HG02885 (cell line): ENCODE measurements at regions not wholly inside any gene's neighbourhood (a gene's known extent, or its start where the extent isn't known, plus 50 kb on each side); places are given as distances from the start of the nearest gene placed in this dataset.

Experiments
- ATAC-seq: cut with Tn5 transposase; IDR thresholded peaks from one replicate; pipeline ENCODE4 v1.9.1; 2021; ENCODE audit warnings: mild to moderate bottlenecking; ENCODE audit not compliant: unreplicated experiment, poor library complexity

DNA sequence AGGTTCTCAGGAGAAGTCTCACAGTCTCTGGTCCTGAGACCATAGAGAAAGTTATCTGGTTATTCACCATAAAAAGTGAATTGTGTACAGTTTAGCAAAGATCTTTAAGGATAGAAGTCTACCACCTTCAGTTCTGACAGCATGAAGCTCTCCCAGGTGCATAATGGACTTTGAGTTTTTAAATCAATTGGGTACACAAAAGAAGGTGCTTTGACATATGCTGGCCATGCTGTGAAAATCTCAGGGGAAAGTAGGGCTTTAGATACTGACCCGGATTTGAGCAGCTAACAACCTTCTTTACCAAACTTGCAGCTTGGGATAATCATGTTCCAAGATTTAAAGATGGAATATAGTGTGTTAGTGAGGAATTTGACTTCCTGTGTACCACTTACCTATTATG is 264.2 kb downstream of the ZSWIM6 start:
- no peak for ATAC-seq

DNA sequence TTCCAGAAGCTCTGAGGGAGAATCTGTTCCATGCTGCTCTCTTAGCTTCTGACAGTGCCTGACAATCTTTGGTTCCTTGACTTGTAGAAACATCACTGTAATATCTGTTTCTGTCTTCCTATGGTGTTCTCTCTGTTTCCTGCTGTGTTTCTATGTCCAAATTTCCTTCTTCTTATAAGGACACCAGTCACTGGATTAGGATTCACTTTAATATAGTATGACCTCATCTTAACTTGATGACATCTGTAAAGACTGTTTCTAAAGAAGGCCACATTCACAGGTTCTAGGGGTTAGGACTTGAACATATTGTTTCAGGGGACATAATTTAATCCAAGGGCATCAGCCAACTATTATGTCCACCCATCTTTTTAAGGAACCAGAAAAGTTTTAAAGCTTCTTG is 265.6 kb downstream of the ZSWIM6 start:
- ATAC-seq, result no peak

DNA sequence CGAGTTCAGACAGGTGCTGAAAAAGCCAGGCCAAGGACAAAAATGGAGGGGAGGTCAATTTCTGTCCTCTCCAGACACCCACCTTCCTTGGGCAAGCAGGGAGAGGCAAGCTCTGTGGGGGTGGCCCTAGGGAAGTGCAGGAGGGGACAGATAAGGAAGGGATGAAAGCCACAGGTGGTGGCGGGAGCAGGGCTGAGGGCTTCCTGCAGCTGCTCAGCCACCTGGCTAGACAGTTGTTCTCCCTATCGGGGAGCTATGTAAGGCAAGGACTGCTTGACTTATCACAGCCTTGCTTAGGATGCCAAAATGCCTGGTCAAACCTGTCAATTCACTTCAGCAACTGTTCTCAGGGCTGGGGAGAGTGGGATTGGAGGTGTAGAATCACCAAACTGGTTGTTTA is 266.1 kb downstream of the ZSWIM6 start:
- ATAC-seq, result no peak

DNA sequence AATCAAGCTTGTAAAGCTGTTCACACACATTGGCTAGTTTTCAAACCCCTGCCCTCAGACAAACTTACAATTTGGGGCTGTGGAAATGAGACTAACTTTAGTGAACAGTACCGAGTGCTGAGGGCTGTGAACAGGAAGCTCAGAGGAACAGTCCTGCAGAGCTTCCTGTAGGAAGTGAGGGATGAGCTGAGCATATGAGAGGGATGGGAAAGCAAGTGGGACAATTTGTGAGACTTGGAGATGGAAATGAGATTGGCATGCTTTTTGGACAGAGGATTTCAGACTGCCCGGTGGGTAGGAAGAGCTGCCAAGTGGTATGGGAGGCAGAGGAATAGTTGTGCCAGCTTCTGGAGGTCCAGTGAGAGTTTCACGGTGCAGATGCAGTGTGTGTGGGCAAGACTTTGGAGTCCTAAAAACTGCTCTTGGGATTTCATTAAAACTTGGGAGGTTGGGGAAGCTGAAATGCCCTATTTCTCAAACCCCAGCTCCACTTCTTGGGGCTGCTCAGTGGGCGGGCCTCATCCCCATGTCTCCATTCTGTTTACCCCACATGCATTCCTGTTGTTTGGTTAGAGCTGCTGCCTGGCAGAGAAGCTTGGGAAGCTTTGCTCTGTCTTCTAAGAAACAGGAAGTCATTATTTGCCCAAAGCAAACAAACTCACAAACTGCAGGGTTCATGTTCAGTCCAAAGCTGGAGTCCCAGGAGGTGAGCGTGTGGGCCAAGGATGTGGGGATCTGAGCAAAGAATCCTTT is 267.5 kb downstream of the ZSWIM6 start:
- ATAC-seq, result no peak

DNA sequence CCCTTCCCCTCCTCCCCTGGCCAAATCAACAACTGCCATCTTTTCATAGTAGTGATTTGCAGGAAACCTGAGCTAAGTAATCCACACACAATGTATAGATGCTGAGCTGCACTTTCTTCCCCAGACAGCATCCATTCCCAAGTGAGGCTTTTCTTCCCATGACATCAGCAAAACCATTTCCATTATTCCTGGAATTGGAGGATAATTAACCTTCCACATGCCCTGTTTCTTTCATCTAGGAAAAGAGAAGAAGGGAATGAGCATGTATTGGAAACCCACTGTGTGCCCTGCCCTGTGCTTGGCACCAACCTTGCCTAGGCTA is 268.0 kb downstream of the ZSWIM6 start:
- no peak for ATAC-seq

DNA sequence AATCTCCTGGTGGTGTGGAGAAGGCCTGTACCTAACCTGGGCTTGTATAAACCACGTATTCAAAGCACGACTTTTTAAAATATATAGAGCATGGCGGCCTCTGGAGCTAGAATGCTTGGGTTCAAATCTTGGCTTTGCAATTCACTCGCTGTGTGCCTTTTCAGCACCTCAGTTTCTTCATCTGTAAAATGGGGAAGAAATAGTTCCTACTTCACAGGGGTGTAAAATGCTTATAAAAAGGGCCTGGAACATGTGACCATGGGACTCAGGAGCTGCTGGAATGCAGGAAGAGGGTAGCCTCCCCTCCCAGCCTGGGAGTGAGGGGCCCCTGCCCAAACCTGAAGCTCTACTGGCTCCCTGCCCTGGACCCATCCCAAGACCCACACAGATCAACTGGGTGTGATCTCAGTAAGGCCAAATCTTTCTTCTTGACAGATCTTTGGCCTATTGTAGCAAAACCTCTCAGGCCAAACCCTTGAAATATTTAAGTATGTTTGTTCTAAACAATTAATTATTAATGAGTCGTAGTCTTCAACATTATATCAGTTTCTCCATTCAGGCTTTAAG is 269.0 kb downstream of the ZSWIM6 start:
- no peak for ATAC-seq

DNA sequence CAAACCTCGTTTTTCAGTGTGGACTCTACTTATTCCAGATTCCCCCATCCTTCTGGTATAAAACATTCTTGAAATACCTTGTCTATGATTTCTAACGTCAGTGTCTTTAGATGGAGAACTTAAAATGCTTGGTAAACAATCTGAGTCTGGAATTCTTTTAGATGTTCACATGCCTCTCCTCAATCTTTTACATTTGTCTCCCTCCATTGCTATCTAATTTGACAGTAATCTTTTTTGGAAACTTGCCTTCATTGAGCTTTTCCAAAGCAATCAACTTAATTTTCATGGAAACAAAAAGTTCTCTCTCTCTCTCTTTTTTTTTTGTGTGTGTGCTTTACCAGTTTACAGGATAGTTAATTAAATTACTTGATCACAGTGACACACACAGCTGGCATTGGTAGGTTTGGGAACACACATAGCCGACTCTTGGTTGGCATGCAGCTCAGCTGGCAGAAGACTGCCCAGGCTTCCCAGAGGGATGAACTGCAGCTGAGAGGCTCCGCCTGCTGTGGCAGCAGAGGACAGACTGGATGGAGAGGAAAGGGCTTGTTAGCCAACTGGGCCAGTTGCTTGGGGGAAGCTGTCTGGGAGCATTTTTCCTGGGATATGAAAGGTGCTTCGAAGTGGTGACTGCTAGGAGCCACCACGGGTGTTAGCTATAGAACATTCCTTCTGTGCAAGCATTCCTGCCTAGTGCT is 271.3 kb downstream of the ZSWIM6 start:
- no peak for ATAC-seq

DNA sequence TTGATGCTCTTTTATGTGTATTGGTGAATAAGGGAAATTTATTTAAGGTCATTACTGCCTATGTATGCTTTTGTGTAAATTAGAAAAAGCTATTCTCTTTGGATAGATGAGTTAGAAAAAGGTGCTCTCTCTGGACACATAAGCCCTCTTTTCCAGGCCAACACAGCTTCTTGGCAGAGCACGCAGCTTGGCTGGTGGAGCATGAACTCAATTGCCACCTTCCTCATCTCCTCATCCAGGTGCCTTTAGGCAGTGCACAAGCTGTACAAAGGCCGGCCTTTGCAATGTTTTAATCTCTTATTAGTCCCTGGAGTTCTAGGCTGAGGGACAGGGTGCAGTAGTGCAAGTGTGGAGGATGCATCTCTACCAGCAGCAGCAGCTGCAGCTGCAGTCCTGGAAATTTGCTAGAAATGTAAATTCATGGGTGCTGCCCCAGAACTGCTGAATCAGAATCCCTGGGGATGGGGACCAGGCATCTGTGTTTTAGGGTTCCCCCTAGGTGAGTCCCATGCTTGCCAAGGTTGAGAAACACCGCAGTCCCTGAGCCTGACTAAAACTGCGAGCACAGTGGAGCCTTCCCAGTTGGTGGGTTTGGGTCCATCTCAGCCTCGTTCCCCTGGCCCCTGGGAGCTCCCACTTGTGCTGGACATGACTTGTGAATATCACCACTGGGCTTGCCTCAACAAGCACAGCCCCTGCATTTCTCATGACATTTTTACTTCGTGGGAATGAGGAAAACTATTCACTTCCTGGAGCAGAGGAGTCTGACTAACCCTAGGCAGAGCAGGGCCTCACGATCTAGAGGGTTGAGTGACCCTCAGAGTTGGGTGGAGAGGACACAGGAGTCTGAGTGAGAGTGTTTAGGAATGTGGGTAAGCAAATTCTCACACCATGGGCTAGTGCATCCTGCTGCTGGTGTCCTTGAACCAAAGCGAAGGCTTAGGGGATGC is 272.3 kb downstream of the ZSWIM6 start:
- ATAC-seq, result no peak

DNA sequence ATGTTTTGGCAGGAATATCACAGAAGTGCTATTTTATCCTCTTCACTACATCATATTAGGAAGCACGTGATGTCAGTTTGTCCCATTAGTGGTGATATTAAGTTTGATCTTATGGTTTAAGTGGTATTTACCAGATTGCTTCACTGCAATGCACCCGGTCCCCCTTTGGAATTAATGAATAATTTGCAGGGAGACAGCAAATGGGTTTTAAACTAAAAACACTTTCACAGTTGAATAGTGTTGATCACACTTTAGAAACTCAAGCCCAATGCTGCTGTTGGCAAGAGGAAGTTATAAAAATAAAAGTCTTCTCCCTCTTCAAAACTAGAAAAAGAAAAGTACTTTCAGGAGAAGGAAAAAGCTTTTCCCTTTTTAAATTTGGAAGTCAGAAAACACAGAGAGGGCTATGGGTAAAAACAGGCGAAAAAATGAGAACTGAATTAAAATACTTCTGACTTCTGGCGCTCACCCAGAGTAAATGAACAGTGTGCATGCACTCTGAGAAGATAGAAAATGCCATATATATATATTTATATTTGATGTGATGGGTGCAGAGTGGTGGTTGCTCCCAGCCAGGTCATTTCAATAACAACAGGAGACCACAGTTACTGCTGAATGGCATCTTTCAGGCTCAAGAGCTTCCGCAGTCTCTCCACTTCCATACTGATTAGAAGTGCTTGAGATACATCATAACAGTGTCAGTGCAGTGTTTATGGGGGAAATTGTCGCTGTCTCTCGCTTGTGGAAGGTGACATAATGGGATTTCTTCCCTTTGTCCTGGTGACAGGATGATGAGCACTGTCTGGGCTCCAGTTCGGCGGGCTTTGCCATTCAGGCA is 278.0 kb downstream of the ZSWIM6 start:
- ATAC-seq, result no peak

DNA sequence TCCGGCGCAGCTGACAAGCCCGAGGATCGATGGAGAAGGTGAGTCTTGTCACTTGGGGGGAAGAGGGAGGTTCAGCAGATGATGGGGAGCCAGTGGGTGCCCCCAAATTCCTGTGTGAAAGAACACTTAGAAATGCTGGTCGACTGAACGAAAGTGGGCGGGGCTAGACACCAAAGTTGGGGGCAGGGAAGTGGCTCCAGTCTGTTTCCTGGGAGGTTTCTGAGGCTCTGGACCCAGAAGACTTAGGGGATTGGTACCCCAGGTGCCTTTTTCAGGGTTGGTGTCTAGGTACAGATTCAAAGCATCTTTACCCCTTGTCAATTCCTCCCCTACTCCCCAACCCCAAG is 278.6 kb downstream of the ZSWIM6 start:
- ATAC-seq, result no peak

DNA sequence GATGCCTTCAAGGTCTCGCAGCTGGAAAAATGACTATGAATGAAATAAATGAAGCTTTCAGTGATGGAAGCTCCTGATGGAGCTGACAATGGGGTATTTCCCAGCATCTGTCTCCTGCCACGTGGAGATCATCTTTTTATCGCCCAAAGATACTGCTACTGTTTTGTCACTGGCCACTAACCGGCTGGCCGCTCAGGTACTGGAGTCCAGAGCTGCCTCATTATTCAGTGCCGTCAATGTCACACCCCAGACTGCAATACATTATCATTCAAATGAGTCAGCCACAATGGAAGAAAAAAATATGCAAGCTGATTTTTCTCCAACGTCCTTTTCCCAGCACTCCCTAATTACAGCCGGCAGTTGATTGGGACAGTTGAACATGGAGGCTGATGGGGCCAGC is 280.4 kb downstream of the ZSWIM6 start:
- no peak for ATAC-seq

DNA sequence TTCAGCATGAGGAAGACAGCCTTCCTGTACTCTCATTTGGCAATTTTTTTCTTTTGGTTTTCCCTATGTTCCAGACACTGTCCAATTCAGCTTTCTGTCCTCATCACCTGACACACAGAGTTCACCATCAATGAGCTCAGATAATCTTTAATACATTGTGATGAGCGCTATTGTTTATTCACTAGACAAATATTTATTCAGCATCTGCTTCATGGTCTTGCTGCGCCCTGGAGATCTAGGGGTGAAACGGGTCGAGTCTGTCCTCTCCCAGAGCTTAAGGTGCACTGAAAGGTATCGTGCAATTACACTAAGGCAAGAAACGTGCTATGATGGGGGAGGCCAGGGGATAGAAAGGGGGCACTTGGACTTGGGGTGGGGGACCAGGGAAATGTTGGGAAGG is 281.6 kb downstream of the ZSWIM6 start:
- ATAC-seq, result no peak

DNA sequence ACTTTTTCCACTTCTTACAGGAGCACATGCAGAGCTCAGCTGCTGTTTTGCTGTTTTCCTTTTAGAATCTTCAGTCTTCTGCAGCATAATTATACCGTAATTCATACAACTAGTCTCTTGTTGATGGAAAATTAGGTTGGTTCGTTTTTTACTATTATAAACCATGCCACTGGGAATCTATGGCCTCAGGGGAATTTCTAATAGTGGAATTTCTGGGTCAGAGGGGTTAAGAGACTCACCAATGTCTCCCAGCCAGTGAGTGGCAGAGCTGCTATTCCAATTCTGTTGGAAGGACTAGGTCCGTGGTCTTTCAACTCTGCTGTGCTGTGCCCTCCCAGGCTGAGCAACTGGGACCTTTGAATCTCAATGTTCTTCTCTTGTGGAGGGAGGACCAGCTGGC is 282.5 kb downstream of the ZSWIM6 start:
- ATAC-seq, result no peak

DNA sequence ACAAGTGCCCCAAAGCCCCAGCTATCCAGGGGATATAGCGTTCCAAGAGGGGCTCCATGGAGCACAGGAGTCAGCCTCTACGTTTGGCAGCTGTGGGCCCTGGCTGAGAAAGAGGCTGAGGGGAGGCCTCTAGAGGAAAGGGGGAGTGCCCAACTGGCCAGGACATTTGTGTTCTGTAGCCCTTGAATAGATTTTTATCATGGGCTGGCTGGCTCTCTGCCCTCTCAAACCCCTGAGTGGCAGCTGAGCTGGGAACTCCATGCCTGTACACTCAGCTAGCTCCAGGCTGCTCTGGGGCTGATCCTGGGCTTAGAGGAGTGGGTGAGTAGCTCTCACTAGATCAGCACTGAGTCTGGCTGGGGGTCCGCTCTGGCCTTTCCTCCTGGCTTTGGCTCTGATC is 285.0 kb downstream of the ZSWIM6 start:
- ATAC-seq, result no peak

DNA sequence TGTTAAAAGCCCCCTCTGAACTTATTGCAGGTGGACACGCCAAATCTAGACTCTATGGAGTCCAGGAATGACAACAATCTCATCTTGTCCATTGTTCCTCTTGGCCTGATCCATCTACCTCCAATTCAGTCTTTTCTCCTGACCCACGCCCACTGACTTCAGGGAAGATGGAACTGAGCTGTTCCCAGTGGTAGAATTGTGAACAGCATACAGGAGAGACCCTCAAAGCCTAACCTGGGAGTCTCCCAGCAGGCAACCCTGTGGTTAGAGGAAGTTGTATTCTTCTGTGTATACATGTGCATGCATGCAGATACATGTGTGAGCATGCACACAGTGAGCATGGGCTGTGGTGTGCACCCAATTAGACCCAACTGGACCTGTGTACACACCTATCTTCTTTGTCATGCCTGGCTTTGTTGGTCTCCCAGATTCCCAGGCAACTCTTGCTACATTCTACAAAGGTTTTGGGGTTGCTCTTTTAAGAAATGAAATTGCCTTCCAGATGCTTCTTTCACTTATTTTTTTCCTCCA is 286.0 kb downstream of the ZSWIM6 start:
- no peak for ATAC-seq

DNA sequence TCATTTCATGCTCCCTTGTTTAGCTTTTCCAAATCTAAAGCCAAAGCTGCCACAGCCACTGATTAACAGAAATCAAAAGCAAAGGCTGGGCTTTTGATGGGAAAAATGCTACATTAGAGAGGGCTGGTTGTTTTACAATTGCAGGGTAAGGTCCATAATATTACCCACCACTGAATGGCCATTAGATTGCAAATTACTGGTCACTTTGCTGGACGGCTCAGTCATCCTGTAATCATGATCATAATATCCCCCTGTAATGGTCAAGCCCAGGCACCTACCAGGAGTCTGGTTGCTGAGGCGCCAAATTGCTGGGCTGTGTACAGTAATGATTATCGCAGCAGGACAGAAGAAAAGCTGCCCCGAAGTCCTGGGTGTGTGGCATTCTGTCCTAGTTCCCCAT is 286.5 kb downstream of the ZSWIM6 start:
- no peak for ATAC-seq

DNA sequence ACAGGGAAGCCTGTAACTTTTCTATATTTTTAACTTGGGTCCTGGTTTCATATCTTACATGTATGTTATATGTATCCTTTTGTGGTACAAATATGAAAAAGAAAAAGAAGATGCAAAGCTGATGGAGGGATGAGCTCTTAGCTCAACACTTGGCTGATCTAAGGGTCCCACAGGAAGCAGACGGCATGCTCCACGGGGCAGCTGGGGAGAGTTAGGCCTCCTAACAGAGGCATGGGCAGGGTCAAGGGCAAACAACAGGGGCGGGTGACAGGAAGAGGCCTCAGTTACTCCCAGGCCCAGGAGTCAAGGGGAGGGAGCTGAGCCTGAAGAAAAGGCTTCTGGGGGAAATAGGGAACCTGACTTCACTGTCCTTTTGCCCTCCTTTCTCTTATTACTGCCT is 287.2 kb downstream of the ZSWIM6 start:
- ATAC-seq, result no peak

DNA sequence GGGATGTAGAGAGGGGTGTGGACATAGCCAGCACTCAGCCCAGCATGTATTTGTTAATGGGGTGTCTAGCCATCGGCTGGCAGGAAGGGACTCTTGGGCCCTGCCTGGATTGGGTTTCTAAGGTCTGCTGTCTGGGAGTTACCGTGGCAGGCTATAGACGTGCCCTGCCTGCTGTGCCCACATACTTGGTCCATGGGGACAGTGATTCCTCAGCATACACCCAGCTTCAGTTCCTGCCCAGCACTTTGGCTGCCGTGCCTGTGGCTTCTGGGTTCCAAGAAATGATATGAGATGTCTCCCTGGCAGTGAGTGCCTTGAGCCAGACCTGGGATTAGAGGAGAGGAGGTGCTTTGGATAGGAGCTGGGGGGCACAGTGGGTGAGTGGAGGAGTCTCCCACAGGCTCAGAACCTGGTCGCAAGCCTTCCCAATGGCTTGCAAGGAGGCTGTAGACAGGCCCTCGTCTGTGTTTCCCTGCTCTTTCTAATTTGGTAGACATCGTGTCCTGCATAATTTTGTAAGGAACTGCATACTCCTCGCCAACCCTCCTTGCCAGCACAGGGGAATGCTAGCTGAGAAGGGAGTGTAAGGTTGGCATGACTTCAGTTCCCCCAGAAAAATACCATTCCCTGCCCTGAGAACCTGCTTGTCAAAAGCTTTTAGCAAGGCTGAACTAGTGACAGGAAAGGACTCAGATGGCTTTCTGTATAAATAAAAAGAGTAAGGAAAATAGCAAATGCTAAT is 287.9 kb downstream of the ZSWIM6 start:
- no peak for ATAC-seq

DNA sequence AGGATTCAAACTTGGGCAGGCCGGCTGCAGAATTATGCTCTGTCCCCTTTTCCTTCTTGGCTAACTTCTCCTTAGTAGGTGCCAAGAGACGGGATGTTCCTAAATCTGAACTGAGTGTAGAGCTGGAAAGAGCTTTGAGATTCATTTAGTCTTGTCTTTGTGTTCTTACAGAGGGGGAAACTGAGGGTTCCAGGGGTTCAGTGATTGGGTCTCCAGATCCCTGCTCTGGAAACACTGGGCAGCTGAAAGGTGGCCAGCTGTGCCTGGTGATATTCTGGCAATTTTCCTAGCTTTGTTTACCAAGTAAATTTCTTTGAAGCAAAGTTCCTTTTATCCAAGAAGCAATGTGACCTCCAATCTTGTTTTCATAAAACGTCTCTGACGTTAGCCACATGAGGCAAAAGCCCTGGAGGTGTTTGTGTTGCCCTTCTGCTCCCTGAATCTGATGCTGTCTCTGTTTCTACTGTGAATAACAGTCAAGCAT is 288.7 kb downstream of the ZSWIM6 start:
- ATAC-seq, result no peak
